Skeletal muscle cell (primary cell): ENCODE measurements at regions not wholly inside any gene's neighbourhood (a gene's known extent, or its start where the extent isn't known, plus 50 kb on each side); places are given as distances from the start of the nearest gene placed in this dataset.
"Not testable (repeated sequence)": the region's sequence is repeated elsewhere in the genome, so short reads cannot be mapped to it uniquely, and the experiment has no call there.

Experiments
- DNase-seq: peaks from one replicate; pipeline ENCODE4 v3.0.0-alpha.2; 2010; ENCODE audit warnings: low read depth
- H3K4me3 ChIP-seq: 2 replicates; pipeline ENCODE4 v1.5.1; 2011; ENCODE audit warnings: low read depth, mild to moderate bottlenecking, control low read depth, low read length, moderate library complexity

- no peak for DNase-seq
- no peak overlapping the region for H3K4me3 ChIP-seq
Observed at GRCh38 chr3:153901152-153901551, 220.0 kb upstream of the ARHGEF26 start.

DNA sequence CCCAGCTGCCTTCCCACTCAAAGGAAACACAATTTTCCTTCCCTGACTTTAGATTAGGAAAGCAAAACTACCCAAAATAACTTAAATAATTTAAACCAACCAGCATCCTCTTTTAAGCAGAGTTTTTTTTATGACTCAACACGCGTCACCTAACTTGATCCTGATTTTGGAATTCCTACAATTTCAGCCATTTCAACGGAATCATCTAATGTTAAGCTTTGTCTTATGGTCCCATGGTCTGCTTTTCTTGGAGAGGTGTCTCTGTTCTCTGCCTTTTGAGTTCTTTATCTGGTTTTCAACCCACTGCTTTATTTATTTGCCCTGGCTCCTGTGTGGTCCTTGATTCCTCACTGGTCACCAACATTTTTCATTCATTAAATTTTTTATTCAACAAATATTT is 219.2 kb upstream of the ARHGEF26 start:
- no peak overlapping the region for H3K4me3 ChIP-seq
- DNase-seq: no peak

DNA sequence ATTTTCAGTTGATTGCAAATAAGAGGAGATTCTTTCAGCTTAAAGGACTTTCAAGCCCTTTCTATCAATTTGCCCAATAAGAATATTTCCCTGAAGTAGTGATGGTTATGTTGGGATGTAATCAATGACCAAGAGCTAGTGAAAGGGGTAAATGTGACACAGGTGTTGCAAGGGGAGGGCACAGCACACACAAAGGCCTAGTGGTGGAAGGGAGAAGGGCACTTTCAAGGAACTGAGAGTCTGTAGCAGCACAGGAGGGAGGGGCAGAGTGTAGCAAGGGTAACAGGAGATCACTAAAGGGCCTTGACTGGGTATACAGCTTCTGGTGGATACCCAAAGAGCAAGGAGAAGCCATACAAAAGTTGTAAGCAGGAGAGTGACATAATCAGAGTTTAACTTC is 217.8 kb upstream of the ARHGEF26 start:
- H3K4me3 ChIP-seq: no peak overlapping the region
- DNase-seq: no peak

DNA sequence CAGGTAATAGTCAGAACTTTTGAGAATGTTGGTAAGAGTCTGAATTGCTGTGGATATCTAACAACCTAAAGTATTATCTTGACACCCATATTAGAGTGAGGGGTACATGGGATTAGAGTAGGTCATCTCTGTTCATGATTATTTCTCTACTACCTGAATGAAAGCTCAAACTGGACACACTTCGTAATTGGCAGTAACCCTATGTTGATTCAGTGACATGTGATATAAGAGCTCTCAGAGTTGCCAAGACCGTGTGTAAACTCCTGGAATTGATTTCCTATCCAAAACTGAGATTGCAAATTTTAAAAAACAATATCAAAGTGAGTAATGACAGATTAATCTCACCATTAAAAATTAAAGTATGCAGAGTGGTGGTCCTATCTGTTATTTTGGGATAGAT is 214.8 kb upstream of the ARHGEF26 start:
- H3K4me3 ChIP-seq: no peak overlapping the region
- DNase-seq: no peak

- no peak overlapping the region for H3K4me3 ChIP-seq
- no peak for DNase-seq
Observed at GRCh38 chr3:153910387-153910786, 210.8 kb upstream of the ARHGEF26 start.

DNA sequence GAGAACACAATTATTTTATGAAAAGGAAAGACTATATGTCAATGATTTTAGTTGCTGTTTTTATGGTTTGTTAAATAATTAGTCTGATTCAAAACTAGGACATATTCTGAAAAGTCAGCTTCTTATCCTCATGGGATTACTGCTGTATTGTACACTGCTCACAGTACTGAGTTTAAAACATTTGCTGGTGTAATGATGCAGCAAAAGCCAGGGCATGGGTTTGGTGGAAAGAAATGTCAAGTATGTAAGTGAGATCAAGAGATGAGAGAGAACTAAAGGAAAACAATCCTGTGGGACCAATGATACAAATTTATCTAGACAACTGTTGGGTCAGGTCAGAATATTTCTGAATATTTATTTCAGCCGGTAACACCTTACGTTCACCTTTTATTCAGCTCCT is 210.1 kb upstream of the ARHGEF26 start:
- DNase-seq: no peak
- no peak overlapping the region for H3K4me3 ChIP-seq

- no peak overlapping the region for H3K4me3 ChIP-seq
- no peak for DNase-seq
Observed at GRCh38 chr3:153919773-153920172, 201.4 kb upstream of the ARHGEF26 start.

DNA sequence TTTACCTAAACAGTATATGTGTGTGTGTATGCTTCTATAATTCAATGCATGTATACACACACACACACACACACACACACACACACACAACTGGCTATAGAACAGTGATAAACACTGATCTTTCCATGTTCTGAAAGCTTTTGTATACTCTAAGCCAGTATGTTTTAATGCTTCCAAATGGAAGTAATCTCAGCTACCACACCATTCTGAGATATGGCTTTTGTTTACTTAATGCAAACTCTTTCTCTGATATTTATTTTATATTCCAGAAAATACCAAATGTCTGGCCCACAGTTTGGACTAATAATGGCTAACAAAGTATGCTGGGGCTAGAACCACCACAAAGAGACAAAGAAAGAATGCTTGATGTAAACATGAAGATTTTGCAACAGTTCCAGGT is 199.4 kb upstream of the ARHGEF26 start:
- no peak overlapping the region for H3K4me3 ChIP-seq
- DNase-seq: no peak

DNA sequence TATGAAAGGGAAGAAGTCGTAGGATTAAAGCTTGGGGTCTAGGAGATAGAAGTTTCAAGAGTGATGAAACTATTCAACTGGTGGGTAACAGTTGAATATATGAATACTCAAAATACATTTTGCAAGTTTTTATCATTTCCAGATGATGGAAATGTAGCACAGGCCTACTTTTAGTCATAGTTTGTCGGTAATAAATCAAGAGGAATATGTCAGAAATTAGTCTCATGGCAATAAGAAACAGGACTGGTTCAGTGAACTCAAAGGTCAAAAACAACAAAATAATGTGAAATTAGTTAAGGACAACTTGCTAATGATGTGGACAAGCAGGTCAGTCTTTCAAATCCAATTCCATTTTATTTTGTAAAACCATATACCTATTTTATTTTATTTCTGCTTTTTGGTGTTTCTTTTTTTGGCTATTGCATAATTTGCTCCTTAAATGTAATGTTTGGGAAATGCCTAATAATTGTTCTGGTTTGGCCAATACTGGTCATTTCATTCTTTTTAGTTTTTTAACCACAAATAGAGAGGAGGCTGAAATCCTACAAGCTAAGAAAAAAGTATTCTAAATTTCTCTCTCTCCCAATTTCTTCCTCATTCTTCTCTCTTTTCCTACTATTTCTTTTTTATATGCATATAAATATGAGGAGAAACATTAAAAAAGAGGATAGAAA is 195.2 kb upstream of the ARHGEF26 start:
- H3K4me3 ChIP-seq: no peak overlapping the region
- DNase-seq: no peak

- no peak overlapping the region for H3K4me3 ChIP-seq
- peak; percentile 73 for DNase-seq
Observed at GRCh38 chr3:153927107-153927506, 194.1 kb upstream of the ARHGEF26 start.

DNA sequence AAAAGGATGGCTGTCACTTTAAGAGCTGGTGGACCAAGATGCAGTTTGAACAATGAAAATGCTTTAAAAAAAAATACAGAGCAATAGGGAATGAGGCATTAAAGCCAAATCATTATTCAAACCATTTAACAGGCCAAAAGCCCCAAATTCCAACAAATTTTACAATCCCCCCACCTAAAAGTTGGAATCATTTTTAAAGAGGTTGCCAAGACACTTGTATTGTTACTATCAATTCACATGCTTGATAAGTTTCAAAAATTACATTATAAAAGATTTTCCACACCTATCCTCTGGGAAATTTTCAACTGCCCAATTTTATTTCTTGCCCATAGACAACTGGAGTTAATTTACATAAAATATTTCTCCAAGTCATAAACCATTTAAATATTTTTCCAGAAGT is 192.3 kb upstream of the ARHGEF26 start:
- no peak overlapping the region for H3K4me3 ChIP-seq
- no peak for DNase-seq

- not testable (repeated sequence) for DNase-seq, H3K4me3 ChIP-seq
Observed at GRCh38 chr3:153933481-153933880, 187.7 kb upstream of the ARHGEF26 start.

GRCh38 chr3:153944084-153944483 is 177.1 kb upstream of the ARHGEF26 start:
- no peak overlapping the region for H3K4me3 ChIP-seq
- no peak for DNase-seq

- no peak overlapping the region for H3K4me3 ChIP-seq
- DNase-seq: no peak
Observed at GRCh38 chr3:153951276-153951675, 169.9 kb upstream of the ARHGEF26 start.

DNA sequence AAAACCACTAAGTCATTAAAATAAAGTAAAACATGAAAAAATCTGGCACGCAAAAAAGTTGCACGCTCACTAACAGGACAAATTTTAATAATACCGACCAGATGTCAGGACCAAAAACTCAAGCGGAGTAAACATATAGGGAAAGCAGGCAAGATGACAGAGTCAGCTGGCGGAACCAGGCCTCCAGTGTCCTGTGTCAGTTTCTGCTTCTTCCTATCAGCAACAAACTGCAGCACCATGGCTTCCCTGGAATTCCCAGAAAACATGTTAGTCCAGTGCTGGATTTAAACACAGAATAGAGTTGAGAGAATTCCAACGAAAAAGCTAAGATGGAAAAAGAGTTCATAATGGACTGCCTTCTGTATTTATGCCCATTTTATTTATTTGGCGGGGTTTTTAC is 169.1 kb upstream of the ARHGEF26 start:
- DNase-seq: no peak
- no peak overlapping the region for H3K4me3 ChIP-seq

DNA sequence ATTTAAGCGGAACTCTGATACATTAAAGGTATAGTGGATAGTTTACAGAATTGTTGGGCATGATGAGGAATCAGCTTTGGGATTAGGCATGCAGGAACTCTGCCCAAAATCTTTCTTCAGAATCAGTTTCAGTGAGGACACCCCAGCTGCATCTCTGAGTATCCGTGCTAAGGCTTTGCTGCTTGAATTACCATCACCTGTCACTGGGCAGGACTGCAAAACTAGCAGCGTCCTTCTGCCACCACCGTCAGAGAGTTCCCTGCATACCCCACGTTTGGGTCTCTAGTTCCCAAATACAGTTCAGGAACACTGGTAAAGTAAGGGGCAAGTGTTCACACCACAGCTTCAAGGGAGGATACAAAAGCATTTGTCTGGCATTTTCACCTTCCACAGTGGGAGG is 164.6 kb upstream of the ARHGEF26 start:
- DNase-seq: no peak
- H3K4me3 ChIP-seq: no peak overlapping the region

GRCh38 chr3:153957421-153957820 is 163.8 kb upstream of the ARHGEF26 start:
- no peak overlapping the region for H3K4me3 ChIP-seq
- no peak for DNase-seq

DNA sequence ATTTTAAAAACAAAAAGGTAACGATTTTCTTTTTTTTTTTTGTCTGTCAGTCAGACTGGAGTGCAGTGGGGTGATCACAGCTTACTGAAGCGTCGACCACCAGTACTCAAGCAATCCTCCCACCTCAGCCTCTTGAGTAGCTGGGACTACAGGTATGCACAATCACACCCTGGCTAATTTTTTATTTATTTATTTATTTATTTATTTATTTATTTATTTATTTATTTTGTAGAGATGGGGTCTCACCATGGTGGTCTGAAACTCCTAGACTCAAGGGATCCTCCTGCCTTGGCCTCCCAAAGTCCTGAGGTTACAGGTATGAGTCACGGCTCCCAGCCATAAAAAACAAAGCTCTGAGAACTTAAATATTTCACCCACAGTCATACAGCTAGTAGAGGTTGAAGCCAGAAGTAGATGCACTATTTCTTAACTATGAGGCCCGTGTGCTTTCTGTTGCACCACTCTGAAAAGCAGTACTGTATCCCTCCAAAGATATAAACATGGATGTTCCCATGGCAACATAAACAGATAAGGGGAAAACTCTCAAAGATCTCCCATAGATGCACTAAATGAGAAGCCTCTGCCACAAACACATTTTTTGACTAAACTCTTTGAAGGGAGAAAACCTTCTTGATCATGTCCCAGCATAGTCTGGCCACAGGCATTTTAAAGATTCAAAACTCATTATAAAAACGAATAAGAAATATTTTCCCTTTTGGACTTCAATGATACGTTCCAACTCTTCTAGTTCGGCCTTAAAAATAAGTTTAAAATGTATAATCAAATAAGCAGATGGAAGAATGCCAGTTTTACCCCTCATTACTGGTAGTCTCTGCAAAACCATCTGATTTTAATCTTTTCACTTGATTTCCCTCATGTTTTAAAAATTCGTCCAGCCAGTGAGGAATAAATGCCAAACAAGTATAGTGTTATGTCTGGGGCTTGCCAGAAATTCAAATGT is 162.3 kb upstream of the ARHGEF26 start:
- H3K4me3 ChIP-seq: no peak overlapping the region
- DNase-seq: no peak

DNA sequence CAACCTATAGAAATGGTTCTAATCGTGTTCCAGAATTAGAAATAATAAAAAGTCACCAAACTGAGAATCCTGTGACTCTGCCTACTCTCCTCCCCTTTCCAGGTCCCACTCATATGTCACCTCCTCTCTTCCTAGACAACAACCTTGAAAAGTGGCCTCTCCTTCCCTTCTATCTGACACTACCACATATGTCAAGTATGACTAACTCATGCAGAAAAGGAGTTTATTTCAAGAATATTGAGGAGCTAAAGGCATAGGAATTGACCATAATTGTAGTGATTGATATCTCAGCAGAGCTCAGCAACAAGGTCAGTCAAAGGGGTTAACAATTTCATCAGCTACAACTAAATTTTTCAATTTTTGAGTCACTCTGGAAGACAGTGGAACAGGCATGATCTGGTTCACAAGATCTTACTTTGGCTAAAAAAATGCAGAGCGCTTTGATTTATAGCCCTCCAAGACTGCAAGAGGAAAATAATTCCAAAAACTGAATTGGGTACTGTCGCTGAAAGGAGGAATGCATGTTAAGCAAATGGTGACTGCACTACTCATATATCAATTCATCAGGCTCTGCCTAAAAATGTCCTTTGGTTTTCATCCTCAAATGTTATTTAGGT is 160.6 kb upstream of the ARHGEF26 start:
- DNase-seq: no peak
- H3K4me3 ChIP-seq: no peak overlapping the region

DNA sequence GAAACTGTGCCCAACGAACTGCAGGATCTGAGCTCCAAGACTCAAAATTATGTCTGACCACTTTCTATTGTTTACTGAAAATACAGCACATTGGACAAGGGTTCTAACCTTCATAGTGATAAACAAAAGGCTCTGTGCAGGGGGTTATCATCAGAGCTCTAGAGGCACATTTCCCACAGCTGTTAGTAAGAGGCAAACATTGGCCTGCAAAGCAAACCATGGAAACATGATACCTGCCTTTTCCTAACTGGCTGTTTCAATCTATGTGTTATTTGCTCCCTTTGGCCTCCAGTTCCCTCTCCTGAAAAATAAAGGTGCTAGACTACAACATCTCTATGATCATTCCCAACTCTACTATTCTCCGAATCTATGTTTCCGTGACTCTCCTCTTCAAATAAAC is 159.7 kb upstream of the ARHGEF26 start:
- no peak for DNase-seq
- no peak overlapping the region for H3K4me3 ChIP-seq
